Activated CD4-positive, alpha-beta T cell treated with anti-CD3 and anti-CD28 coated beads, Interleukin-2, amount 10 ng/mL, durations not matched to agents 7 days and 5 days (primary cell): ENCODE measurements at regions not wholly inside any gene's neighbourhood (a gene's known extent, or its start where the extent isn't known, plus 50 kb on each side); places are given as distances from the start of the nearest gene placed in this dataset.

Source experiments
- CTCF ChIA-PET: fragments of 350-600 bp; sonication (Branson Sonifier 250); formaldehyde crosslinking; loops from one replicate; lab custom pipeline; 2021; ENCODE audit warnings: antibody characterized with exemption; lab: Charles Lee
- POLR2A ChIA-PET: fragments of 350-600 bp; sonication (Branson Sonifier 250); formaldehyde crosslinking; loops from one replicate; lab custom pipeline; 2021; ENCODE audit warnings: antibody characterized with exemption; lab: Charles Lee
- DNase-seq: peaks from one replicate; pipeline ENCODE4 v3.0.0-alpha.2; 2020
- H3K27ac Mint-ChIP-seq: one replicate; pipeline ENCODE4 v1.8.0; 2021; ENCODE audit warnings: mild to moderate bottlenecking, moderate library complexity, mixed read lengths
- H3K27me3 Mint-ChIP-seq: one replicate; pipeline ENCODE4 v1.8.0; 2021; ENCODE audit warnings: mixed read lengths
- H3K36me3 Mint-ChIP-seq: one replicate; pipeline ENCODE4 v1.8.0; 2021; ENCODE audit warnings: low read depth, mixed read lengths
- H3K4me1 Mint-ChIP-seq: one replicate; pipeline ENCODE4 v1.8.0; 2021; ENCODE audit warnings: mixed read lengths
- H3K4me3 Mint-ChIP-seq: one replicate; pipeline ENCODE4 v1.8.0; 2021; ENCODE audit warnings: mild to moderate bottlenecking, moderate library complexity, mixed read lengths
- H3K9me3 Mint-ChIP-seq: one replicate; pipeline ENCODE4 v1.8.0; 2021; ENCODE audit warnings: mixed read lengths

DNA sequence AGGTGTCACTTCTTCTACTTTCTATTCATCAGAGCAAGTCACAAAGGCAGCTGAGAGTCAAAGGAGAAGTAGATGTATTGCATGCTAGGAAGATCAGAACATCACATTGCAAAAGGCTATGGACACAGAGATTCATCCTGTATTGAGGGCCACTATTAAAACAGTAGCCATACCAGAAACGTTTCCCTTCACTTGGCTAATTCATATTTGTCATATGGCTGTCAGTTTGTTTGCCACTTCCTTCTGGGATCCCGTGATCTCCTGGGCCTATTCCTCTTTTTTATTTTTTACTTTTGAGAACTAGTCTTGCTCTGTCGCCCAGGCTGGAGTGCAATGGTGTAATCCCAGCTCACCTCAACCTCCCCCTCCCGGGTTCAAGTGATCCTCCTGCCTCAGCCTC, 184.0 kb upstream of the SATB1 start:
- ChIA-PET CTCF (interaction anchor here (1.3 kb wide), 1 partner anchor 10 kb away, joined by 3 read pairs; no protein-coding TSS in a partner anchor), POLR2A (no interaction called here)
- no peak for DNase-seq
- Mint-ChIP-seq H3K4me1 (no peaks in the 10 kb centered on the region), H3K27me3 (no peaks in the 10 kb centered on the region), H3K27ac (no peak overlapping the region), H3K36me3 (peaks cover 9% of the 10 kb centered on the region), H3K4me3 (no peak overlapping the region), H3K9me3 (peaks cover 17% of the 10 kb centered on the region)

- POLR2A ChIA-PET = no interaction called here
- peaks cover 29% of the 10 kb centered on the region for H3K9me3 Mint-ChIP-seq
- CTCF ChIA-PET = interaction anchor here (1.5 kb wide), 1 partner anchor 13 kb away, joined by 3 read pairs; no protein-coding TSS in a partner anchor
- no peak for DNase-seq
- H3K4me3 Mint-ChIP-seq = no peak overlapping the region
- no peak overlapping the region for H3K27ac Mint-ChIP-seq
- no peaks in the 10 kb centered on the region for H3K27me3 Mint-ChIP-seq
- peaks cover 28% of the 10 kb centered on the region for H3K36me3 Mint-ChIP-seq
- no peaks in the 10 kb centered on the region for H3K4me1 Mint-ChIP-seq
Observed at GRCh38 chr3:18597919-18598318, 172.8 kb upstream of the SATB1 start.

- POLR2A ChIA-PET = no interaction called here
- H3K36me3 Mint-ChIP-seq = peaks cover 16% of the 10 kb centered on the region
- H3K27ac Mint-ChIP-seq = no peak overlapping the region
Observed at GRCh38 chr3:18593231-18593630, 168.1 kb upstream of the SATB1 start.

DNA sequence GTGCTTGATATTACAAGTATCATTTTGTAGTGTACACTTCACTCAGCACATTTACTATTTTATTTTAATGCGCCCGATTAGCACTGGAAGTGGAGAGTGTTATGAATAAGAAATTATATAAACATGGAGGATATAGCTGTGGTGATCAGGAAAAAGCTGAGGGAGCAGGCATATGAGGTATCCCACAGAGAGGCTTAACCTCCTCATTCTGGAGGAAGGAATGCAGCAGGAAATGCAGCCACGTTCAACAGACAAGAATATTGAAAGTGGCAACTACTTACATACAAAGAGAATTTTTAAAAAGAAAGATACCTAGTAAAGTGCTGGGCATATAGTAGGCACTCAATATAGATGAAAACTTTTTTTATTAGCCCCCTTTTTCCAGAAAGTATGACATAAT, 166.0 kb upstream of the SATB1 start:
- ChIA-PET CTCF (no interaction called here), POLR2A (no interaction called here)
- no peaks in the 10 kb centered on the region for H3K27me3 Mint-ChIP-seq
- no peak overlapping the region for H3K4me3 Mint-ChIP-seq
- no peaks in the 10 kb centered on the region for H3K4me1 Mint-ChIP-seq
- H3K36me3 Mint-ChIP-seq = peaks cover 13% of the 10 kb centered on the region
- peaks cover 14% of the 10 kb centered on the region for H3K9me3 Mint-ChIP-seq
- no peak overlapping the region for H3K27ac Mint-ChIP-seq
- no peak for DNase-seq

More at GRCh38 chr3:18593231-18593630, 168.1 kb upstream of the SATB1 start:
- no peak for DNase-seq
- Mint-ChIP-seq H3K27me3 (no peaks in the 10 kb centered on the region), H3K4me3 (no peak overlapping the region), H3K4me1 (no peaks in the 10 kb centered on the region), H3K9me3 (peaks cover 17% of the 10 kb centered on the region)
- CTCF ChIA-PET = interaction anchor here (1.2 to 1.3 kb wide), 2 partner anchors 21 to 31 kb away, joined by 3 read pairs; no protein-coding TSS in a partner anchor

- no peak for DNase-seq
- Mint-ChIP-seq H3K4me1 (peaks cover 4% of the 10 kb centered on the region), H3K27me3 (no peaks in the 10 kb centered on the region), H3K9me3 (peaks cover 23% of the 10 kb centered on the region), H3K4me3 (no peak overlapping the region), H3K36me3 (peaks cover 21% of the 10 kb centered on the region), H3K27ac (no peak overlapping the region)
- POLR2A ChIA-PET = no interaction called here
- CTCF ChIA-PET = no interaction called here
Observed at GRCh38 chr3:18586076-18586475, 160.9 kb upstream of the SATB1 start.

GRCh38 chr3:18585004-18585968, 160.1 kb upstream of the SATB1 start:
- CTCF ChIA-PET = interaction anchor here (0.9 kb wide), 1 partner anchor 32 kb away, joined by 3 read pairs; no protein-coding TSS in a partner anchor
- no peak overlapping the region for H3K27ac Mint-ChIP-seq
- H3K4me1 Mint-ChIP-seq = peaks cover 4% of the 10 kb centered on the region
- POLR2A ChIA-PET = no interaction called here
- no peaks in the 10 kb centered on the region for H3K27me3 Mint-ChIP-seq
- H3K4me3 Mint-ChIP-seq = no peak overlapping the region
- DNase-seq = no peak
- peaks cover 22% of the 10 kb centered on the region for H3K36me3 Mint-ChIP-seq
- peaks cover 23% of the 10 kb centered on the region for H3K9me3 Mint-ChIP-seq

- Mint-ChIP-seq H3K9me3 (peaks cover 25% of the 10 kb centered on the region), H3K27me3 (no peaks in the 10 kb centered on the region), H3K27ac (no peak overlapping the region), H3K4me1 (peaks cover 6% of the 10 kb centered on the region), H3K4me3 (no peak overlapping the region), H3K36me3 (peaks cover 17% of the 10 kb centered on the region)
- ChIA-PET CTCF (interaction anchor here (0.9 to 1.6 kb wide), 2 partner anchors 18 to 21 kb away, joined by 3 to 4 read pairs; no protein-coding TSS in a partner anchor), POLR2A (no interaction called here)
- DNase-seq = no peak
Observed at GRCh38 chr3:18580268-18580667, 155.1 kb upstream of the SATB1 start.

DNA sequence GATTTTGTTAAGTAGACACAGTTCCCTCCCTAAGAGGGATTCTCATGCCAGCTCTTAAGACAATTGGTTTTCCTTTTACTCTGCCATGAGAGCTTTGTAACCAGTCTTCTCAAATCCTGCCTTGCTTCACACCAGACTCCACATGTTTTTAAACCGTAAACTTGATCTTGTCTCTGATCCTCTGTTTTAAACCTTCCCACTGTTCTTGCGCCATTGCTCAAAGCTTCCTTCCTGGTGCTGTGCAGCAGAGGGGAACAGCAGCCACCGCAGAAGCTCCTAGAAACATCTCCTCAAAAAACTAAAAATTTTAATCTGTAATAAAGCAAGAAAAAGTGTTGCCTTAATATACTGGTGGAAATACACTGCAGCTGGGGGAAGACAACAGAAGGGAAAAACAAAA, 154.5 kb upstream of the SATB1 start:
- Mint-ChIP-seq H3K27me3 (no peaks in the 10 kb centered on the region), H3K27ac (no peak overlapping the region), H3K9me3 (peaks cover 25% of the 10 kb centered on the region), H3K36me3 (peaks cover 17% of the 10 kb centered on the region), H3K4me1 (peaks cover 4% of the 10 kb centered on the region), H3K4me3 (no peak overlapping the region)
- no peak for DNase-seq
- ChIA-PET POLR2A (no interaction called here), CTCF (interaction anchor here (1.6 kb wide), 1 partner anchor 18 kb away, joined by 4 read pairs; no protein-coding TSS in a partner anchor)

DNA sequence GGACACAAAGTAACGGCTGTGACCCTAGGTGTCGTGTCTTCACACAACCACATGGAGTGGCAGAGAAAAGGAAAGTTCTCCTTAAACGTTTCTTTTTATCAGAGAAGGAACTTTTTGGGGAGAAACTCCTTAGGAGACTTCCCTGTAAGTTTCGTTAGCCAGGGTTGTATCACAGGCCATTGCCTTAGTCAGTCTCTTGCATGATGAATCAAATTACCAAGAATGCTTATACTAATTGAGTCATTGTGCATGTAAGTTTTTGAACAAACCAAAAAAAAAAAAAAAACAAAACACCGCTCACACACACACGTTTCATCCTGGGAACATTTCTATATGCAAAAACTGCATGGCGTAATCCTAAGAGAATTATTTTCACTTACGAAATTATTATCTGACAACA, 150.4 kb upstream of the SATB1 start:
- Mint-ChIP-seq H3K4me3 (no peak overlapping the region), H3K36me3 (peaks cover 11% of the 10 kb centered on the region), H3K27me3 (no peaks in the 10 kb centered on the region), H3K27ac (no peak overlapping the region), H3K4me1 (peaks cover 11% of the 10 kb centered on the region), H3K9me3 (peaks cover 17% of the 10 kb centered on the region)
- ChIA-PET CTCF (no interaction called here), POLR2A (no interaction called here)
- DNase-seq = no peak

DNA sequence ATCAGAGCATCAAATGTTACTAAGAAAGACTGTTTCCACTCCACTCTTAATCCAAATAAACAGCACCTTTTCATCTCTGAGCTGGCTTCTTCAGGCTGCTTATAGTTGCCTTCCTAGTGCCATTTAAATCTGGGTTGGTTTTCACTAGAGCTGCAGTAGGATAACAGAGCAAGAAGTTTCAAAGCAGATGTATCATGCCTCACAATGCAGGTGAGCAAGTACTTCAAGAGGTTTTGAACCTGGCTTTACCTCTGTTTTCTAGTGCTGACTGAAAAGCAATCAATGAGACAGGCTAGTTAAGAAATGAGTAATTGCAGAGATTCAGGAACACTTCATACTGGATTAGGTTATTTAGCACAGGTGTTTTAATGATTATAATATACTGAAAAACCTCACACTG, 147.7 kb upstream of the SATB1 start:
- H3K36me3 Mint-ChIP-seq = peaks cover 18% of the 10 kb centered on the region
- POLR2A ChIA-PET = interaction anchor here (0.6 kb wide), 1 partner anchor 52 kb away, joined by 3 read pairs; no protein-coding TSS in a partner anchor
- H3K4me3 Mint-ChIP-seq = no peak overlapping the region
- no peaks in the 10 kb centered on the region for H3K27me3 Mint-ChIP-seq
- H3K9me3 Mint-ChIP-seq = peaks cover 13% of the 10 kb centered on the region
- CTCF ChIA-PET = no interaction called here
- peaks cover 11% of the 10 kb centered on the region for H3K4me1 Mint-ChIP-seq
- no peak for DNase-seq
- no peak overlapping the region for H3K27ac Mint-ChIP-seq

DNA sequence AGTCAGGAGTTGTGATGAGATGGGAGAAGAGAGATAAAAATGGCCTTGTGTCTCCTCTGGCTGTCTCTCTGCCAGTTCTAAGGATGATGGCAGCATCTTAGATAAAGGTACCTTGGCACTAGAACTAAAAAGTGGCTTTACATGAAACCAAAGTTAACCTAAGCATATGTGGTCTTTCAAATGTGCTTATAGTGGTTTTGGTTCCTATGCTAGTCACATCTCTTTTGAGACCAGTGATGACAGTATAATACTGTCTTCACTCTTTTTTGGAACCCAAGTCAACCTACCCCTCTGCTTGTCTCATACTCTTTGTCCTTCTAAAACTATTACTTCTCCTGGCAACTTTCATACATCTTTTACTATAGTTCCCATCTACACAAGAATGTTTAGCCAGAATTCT, 142.2 kb upstream of the SATB1 start:
- H3K36me3 Mint-ChIP-seq = peaks cover 14% of the 10 kb centered on the region
- ChIA-PET POLR2A (no interaction called here), CTCF (no interaction called here)
- no peak for DNase-seq
- no peaks in the 10 kb centered on the region for H3K27me3 Mint-ChIP-seq
- peaks cover 7% of the 10 kb centered on the region for H3K9me3 Mint-ChIP-seq
- peaks cover 16% of the 10 kb centered on the region for H3K4me1 Mint-ChIP-seq
- no peak overlapping the region for H3K27ac Mint-ChIP-seq
- no peak overlapping the region for H3K4me3 Mint-ChIP-seq

DNA sequence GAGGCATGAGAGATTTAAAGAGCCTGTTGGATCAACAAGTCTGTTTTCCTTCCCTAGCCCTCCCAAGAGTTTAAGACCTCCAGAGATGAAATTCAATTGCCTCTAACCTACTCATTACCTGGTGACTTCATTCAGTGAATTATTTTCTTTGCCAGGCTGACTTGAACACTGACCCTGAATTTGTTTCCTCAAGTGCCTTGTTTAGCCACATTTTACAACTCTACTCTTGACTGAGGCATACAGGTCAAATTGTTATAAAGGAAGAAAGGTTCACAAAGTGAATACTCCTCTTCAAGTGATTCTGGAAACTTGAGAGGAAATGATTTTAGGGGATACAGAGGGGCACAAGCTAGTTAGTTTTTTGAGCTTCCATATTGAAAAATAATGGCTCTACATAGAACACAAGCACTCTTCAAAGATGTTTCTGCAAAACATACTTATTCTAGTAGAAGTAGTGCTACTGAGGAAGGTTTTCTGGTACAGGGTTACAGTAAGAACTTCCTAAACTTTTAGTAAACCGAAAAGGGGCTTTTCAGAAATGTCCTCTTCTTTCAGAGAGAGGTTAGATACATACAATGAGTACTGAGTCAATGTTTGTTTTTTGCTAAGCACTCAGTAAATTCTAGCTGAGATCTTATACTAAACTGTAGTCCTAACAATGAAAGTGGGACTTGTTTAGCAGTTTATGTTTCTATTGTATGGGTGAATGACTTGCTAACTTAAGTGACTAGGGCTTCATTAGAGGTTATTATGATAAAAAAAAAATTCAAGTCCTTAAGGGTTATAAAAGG, 137.4 kb upstream of the SATB1 start:
- Mint-ChIP-seq H3K27me3 (no peaks in the 10 kb centered on the region), H3K4me1 (peaks cover 44% of the 10 kb centered on the region), H3K27ac (no peak overlapping the region), H3K9me3 (peaks cover 9% of the 10 kb centered on the region), H3K4me3 (no peak overlapping the region), H3K36me3 (peaks cover 13% of the 10 kb centered on the region)
- ChIA-PET POLR2A (no interaction called here), CTCF (interaction anchor here (0.8 to 1.2 kb wide), 4 partner anchors 18 to 196 kb away, joined by 3 to 4 read pairs (median 3); no protein-coding TSS in a partner anchor)
- DNase-seq = no peak
